SK-N-SH (cell line): ENCODE measurements at regions not wholly inside any gene's neighbourhood (a gene's known extent, or its start where the extent isn't known, plus 50 kb on each side); places are given as distances from the start of the nearest gene placed in this dataset.

Experiments used
- CHD2 ChIP-seq: fragments of 150-350 bp; IDR thresholded peaks from 2 replicates; pipeline ENCODE4 v1.6.1; 2018; ENCODE audit warnings: low read length; ENCODE audit not compliant: partially characterized antibody
- CTCF ChIP-seq: fragments of 200-600 bp; sonication (generic); IDR thresholded peaks from 2 replicates; pipeline ENCODE4 v1.6.1; 2017; ENCODE audit warnings: antibody characterized with exemption, mild to moderate bottlenecking, moderate library complexity
- NFIC ChIP-seq: IDR thresholded peaks from 2 replicates; pipeline ENCODE4 v1.4.0; 2012; ENCODE audit warnings: borderline replicate concordance
- POLR2AphosphoS5 ChIP-seq: IDR thresholded peaks from 2 replicates; pipeline ENCODE4 v1.6.1; 2012; ENCODE audit warnings: low read depth, low read length

- no peak for TF ChIP-seq CTCF
- no peak for TF ChIP-seq POLR2AphosphoS5
- no peak for TF ChIP-seq NFIC
- TF ChIP-seq CHD2: no peak
Observed at GRCh38 chr7:25725451-25725850, 426.5 kb upstream of the NFE2L3 start.
